Pancreas (tissue), 10 donors: ENCODE measurements at regions not wholly inside any gene's neighbourhood (a gene's known extent, or its start where the extent isn't known, plus 50 kb on each side); places are given as distances from the start of the nearest gene placed in this dataset.

ENCODE experiments used
- ATAC-seq, 4 donors: fragments of 200-7000 bp; cut with Tn5 transposase; one replicate each; pipeline versions ENCODE4 v1.8.0 to v1.9.1; 2020; ENCODE audit warnings: mild to moderate bottlenecking in 4 of 4, moderate library complexity in 4 of 4
- DNase-seq, 6 donors: peaks; one replicate each; pipeline ENCODE4 v3.0.0-alpha.2; 2020
- FAIRE-seq: peaks from 2 replicates; lab custom pipeline; 2012; peaks lifted over from hg19 to GRCh38; lab: Jason Lieb, UNC
- H3K27ac ChIP-seq, 4 donors: fragments of 200-600 bp; sonication (generic); 1 replicate in 3 of 4; 2 replicates in 1 of 4; pipeline versions ENCODE4 v1.5.0 to v1.8.0; 2020
- H3K27me3 ChIP-seq, 4 donors: fragments of 200-600 bp; one replicate each; pipeline ENCODE4 v1.8.0; 2021
- H3K36me3 ChIP-seq, 3 donors: fragments of 200-600 bp; sonication (generic) in 1 of 3; one replicate each; pipeline versions ENCODE4 v1.5.0 to v1.8.0; 2020 to 2021
- H3K4me1 ChIP-seq, 3 donors: fragments of 200-600 bp; one replicate each; pipeline ENCODE4 v1.8.0; 2021
- H3K4me3 ChIP-seq, 4 donors: fragments of 200-600 bp; sonication (generic) in 2 of 4; one replicate each; pipeline versions ENCODE4 v1.5.0 to v1.8.0; 2020 to 2021
- H3K9me3 ChIP-seq, 4 donors: fragments of 200-600 bp; one replicate each; pipeline ENCODE4 v1.8.0; 2021
- CTCF ChIP-seq, 4 donors: fragments of 200-600 bp; sonication (generic) in 3 of 4; IDR thresholded peaks; one replicate each; pipeline versions ENCODE4 v1.5.0 to v1.8.0; 2021; ENCODE audit warnings: antibody characterized with exemption in 4 of 4
- WGBS, 2 donors: extraction: QIAGEN DNeasy Blood & Tissue Kit; methylation state at CpG; one replicate each; pipeline ENCODE4 v1.1.7; 2013; 5-methylcytosine and 5-hydroxymethylcytosine counted together
- intact Hi-C, 3 donors: fragments of 100-400 bp; cut with DNase I; formaldehyde crosslinking; loops; one replicate each; pipeline versions ENCODE4 v1.11.1 to v1.14.2; 2022
- donor health status: healthy with polysubstance abuse.
- donor health status: DM: no; HTN: no; CAD: no; lungs with moderate emphysema.
- donor health status: DM: no; HTN: no; CAD: no.
- donor health status: control.
- donor health status: control.
- donor health status: Bipolar disorder and iron deficiency.
- donor health status: DM: yes; HTN: yes; CAD: no.
- donor health status: DM: no; HTN: no; CAD: no.
- donor health status: DM: no; HTN: no; CAD: no.
- donor health status: DM: yes; HTN: yes; CAD: no.

DNA sequence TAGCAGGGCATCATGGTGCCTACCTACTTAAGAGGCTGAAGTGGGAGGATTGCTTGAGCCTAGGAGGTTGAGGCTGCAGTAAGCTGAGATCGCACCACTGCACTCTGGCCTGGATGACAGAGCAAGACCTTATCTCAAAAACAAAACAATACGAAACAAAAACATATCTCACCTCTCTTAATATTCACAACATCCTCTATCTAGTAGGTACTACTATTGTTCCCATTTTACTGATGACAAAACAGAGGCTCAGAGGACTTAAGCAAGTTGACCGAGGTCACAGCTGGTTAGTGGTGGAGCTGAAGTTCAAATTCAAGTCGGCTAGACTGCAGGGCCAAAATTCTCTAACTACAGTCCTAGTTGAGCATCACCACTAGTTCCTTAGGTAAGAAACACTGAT, 172.3 kb upstream of the EEA1 start:
- Histone ChIP-seq H3K4me3 (no peak overlapping the region), H3K9me3 (no peaks in the 10 kb centered on the region), H3K27me3 (no peaks in the 10 kb centered on the region), H3K27ac (no peak overlapping the region), H3K36me3 (no peaks in the 10 kb centered on the region), H3K4me1 (no peaks in the 10 kb centered on the region)
- TF ChIP-seq CTCF (IDR thresholded peaks at IDR 0.05) = no peak
- ATAC-seq = no peak
- intact Hi-C loops = no loop called here
- WGBS, 2 donors = 83 to 88% methylated on average over 4 of the region's 4 CpGs
- no peak for FAIRE-seq
- DNase-seq = no peak

- no peaks in the 10 kb centered on the region for H3K4me1 ChIP-seq
- intact Hi-C loops = no loop called here
- no peak for TF ChIP-seq CTCF (IDR thresholded peaks at IDR 0.05)
- H3K27ac ChIP-seq = peak overlapping the region in 1 of 4 donors; percentile 21
- ATAC-seq = no peak
- H3K36me3 ChIP-seq = no peaks in the 10 kb centered on the region
- H3K27me3 ChIP-seq = no peaks in the 10 kb centered on the region
- no peak for DNase-seq
- no peak overlapping the region for H3K4me3 ChIP-seq
- WGBS, 2 donors = 21 to 33% methylated on average over 1 of the region's 1 CpG
- no peaks in the 10 kb centered on the region for H3K9me3 ChIP-seq
- no peak for FAIRE-seq
These were observed 173.2 kb upstream of the EEA1 start for GRCh38 chr12:93102312-93102711.

DNA sequence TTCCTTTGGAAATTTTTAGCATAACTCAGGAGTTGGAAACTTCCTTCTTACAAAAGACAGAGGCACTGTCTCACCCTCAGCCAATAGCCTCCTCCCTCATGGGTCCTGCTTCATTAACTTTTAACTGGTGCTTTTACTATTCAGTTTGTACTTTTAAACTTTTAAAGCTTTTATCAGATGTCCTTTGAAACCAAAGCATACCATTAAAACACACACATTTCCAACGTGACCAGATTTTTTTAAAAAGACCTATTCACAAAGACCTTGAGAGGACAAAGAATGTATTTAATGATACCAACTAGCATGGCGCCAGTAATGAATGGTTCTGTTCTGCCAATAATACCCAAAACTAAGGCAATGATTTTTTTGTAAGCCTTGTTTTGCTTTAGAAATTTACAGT, 173.6 kb upstream of the EEA1 start:
- Histone ChIP-seq H3K4me3 (no peak overlapping the region), H3K27ac (peak overlapping the region in 1 of 4 donors; percentile 21), H3K27me3 (no peaks in the 10 kb centered on the region), H3K4me1 (no peaks in the 10 kb centered on the region), H3K36me3 (no peaks in the 10 kb centered on the region), H3K9me3 (no peaks in the 10 kb centered on the region)
- no peak for TF ChIP-seq CTCF (IDR thresholded peaks at IDR 0.05)
- 36 to 46% methylated on average over 2 of the region's 2 CpGs for WGBS, 2 donors
- FAIRE-seq (no peak), ATAC-seq (no peak), DNase-seq (no peak)
- intact Hi-C loops = no loop called here

- 89 to 95% methylated on average over 3 of the region's 3 CpGs for WGBS, 2 donors
- no peak overlapping the region for H3K27ac ChIP-seq
- intact Hi-C loops = no loop called here
- no peak for DNase-seq
- no peaks in the 10 kb centered on the region for H3K4me1 ChIP-seq
- no peaks in the 10 kb centered on the region for H3K9me3 ChIP-seq
- no peaks in the 10 kb centered on the region for H3K36me3 ChIP-seq
- H3K4me3 ChIP-seq = no peak overlapping the region
- H3K27me3 ChIP-seq = no peaks in the 10 kb centered on the region
- FAIRE-seq = no peak
- no peak for ATAC-seq
- no peak for TF ChIP-seq CTCF (IDR thresholded peaks at IDR 0.05)
These were observed 174.1 kb upstream of the EEA1 start for GRCh38 chr12:93103154-93103553.

DNA sequence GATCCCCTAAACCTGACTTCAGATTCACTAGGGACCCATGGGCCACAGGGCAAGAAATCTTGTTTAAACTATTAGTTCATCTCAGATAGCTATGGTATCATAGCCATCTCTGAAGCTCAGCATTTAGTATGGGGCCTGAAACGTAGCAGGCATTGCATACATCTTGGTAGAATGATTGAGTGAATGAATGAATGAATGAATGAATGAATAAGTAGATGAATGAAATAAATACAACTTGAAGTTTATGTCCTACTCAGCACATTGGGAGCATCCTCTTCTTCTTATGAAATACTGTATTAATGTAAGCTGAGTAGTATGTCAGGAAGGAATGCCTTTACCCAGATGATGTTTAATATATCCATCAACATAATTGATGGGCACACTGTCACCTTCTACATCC, 175.4 kb upstream of the EEA1 start:
- Histone ChIP-seq H3K27me3 (no peaks in the 10 kb centered on the region), H3K9me3 (no peaks in the 10 kb centered on the region), H3K4me1 (no peaks in the 10 kb centered on the region), H3K36me3 (no peaks in the 10 kb centered on the region), H3K4me3 (no peak overlapping the region), H3K27ac (no peak overlapping the region)
- no peak for ATAC-seq
- DNase-seq = no peak
- intact Hi-C loops = no loop called here
- 92 to 94% methylated on average over 1 of the region's 1 CpG for WGBS, 2 donors
- no peak for FAIRE-seq
- TF ChIP-seq CTCF (IDR thresholded peaks at IDR 0.05) = no peak
